ENCODE measurements at regions not wholly inside any gene's neighbourhood (a gene's known extent, or its start where the extent isn't known, plus 50 kb on each side); places are given as distances from the start of the nearest gene placed in this dataset.
"Not testable (repeated sequence)": the region's sequence is repeated elsewhere in the genome, so short reads cannot be mapped to it uniquely, and the experiment has no call there.

DNA sequence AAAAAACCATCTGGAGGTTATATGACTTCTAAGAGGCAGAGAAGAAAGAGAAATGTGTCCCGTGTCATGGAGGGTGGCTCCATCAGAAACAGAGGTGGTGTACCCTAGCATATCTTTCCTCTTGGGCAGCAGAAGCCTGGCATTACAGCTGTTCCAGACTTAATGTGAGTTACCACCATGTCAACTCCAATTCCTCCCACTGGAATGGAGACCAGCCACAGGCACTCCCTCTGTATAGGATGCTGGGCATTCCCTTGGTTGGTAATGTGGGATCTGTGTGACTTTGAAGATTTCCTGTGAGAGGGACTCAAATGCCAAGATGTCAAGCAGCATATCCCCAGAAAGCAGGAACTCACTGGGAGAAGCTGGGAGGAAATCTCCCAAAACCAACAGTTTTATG lies 77.1 kb upstream of the COG2 start:
- DNase-seq (ENCODE audit: low read depth in 6 of 9, low spot score in 9 of 9): no peak
- Histone ChIP-seq H3K36me3 (ENCODE audit: control insufficient read depth in 2 of 2, insufficient read depth in 2 of 2, low read length in 1 of 2) (no peaks in the 10 kb centered on the region), H3K27me3 (ENCODE audit: control insufficient read depth in 2 of 2, insufficient read depth in 1 of 2, low read length in 1 of 2) (no peaks in the 10 kb centered on the region), H3K27ac (ENCODE audit: low read depth in 1 of 2, low read length in 1 of 2) (no peak overlapping the region), H3K9me3 (ENCODE audit: control insufficient read depth in 2 of 2, insufficient read depth in 1 of 2, low read length in 1 of 2) (no peaks in the 10 kb centered on the region), H3K4me3 (ENCODE audit: low read length in 2 of 2) (no peak overlapping the region), H3K4me1 (ENCODE audit: control insufficient read depth in 2 of 2, insufficient read depth in 2 of 2, low read length in 2 of 2) (no peaks in the 10 kb centered on the region)
- 96% methylated on average over 1 of the region's 1 CpG for WGBS

DNA sequence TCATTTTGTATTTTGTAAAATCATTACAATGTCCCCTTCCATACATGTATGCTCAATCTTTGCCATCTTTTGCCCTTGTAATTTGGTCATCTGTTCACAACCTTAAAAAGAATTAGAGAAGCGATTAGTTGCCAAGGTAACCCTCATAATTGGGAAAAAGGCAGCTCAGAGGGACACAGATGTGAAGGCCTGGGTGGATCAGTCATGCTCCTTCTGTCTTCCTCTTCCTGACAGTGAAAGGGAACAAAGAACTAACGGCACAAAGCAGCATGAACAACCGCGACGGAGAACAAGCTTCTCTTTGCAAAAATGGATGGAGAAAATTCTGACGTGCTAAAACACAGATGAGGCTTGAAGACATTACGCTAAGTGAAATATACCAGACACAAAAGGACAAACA lies 78.7 kb upstream of the COG2 start:
- H3K27me3 ChIP-seq (ENCODE audit: control insufficient read depth in 2 of 2, insufficient read depth in 1 of 2, low read length in 1 of 2): no peaks in the 10 kb centered on the region
- WGBS: 61% methylated on average over 7 of the region's 7 CpGs
- no peaks in the 10 kb centered on the region for H3K4me1 ChIP-seq (ENCODE audit: control insufficient read depth in 2 of 2, insufficient read depth in 2 of 2, low read length in 2 of 2)
- no peak overlapping the region for H3K4me3 ChIP-seq (ENCODE audit: low read length in 2 of 2)
- no peak overlapping the region for H3K27ac ChIP-seq (ENCODE audit: low read depth in 1 of 2, low read length in 1 of 2)
- no peaks in the 10 kb centered on the region for H3K36me3 ChIP-seq (ENCODE audit: control insufficient read depth in 2 of 2, insufficient read depth in 2 of 2, low read length in 1 of 2)
- no peak for DNase-seq (ENCODE audit: low read depth in 6 of 9, low spot score in 9 of 9)
- no peaks in the 10 kb centered on the region for H3K9me3 ChIP-seq (ENCODE audit: control insufficient read depth in 2 of 2, insufficient read depth in 1 of 2, low read length in 1 of 2)

DNA sequence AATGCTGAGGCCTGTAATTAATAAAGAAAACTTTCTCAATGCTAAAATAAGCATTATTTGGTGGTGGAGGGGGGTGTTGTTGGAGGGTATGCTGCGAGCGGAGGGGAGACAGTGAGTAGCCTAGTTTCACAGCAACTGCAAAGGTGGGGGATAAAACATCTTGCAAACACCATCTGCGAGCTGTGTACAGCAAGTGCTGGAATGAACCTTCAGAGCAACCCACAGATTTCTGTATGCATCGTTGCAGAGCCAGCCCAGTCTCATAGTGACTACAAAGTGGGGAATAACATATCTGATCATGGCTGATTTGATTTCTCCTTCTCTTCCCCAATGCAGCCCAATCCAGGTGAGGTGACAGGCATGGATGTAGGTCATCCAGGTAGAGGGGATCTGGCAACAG lies 80.7 kb upstream of the COG2 start:
- H3K27me3 ChIP-seq (ENCODE audit: control insufficient read depth in 2 of 2, insufficient read depth in 1 of 2, low read length in 1 of 2): no peaks in the 10 kb centered on the region
- H3K4me1 ChIP-seq (ENCODE audit: control insufficient read depth in 2 of 2, insufficient read depth in 2 of 2, low read length in 2 of 2): no peaks in the 10 kb centered on the region
- no peak overlapping the region for H3K27ac ChIP-seq (ENCODE audit: low read depth in 1 of 2, low read length in 1 of 2)
- H3K4me3 ChIP-seq (ENCODE audit: low read length in 2 of 2): no peak overlapping the region
- 90% methylated on average over 4 of the region's 4 CpGs for WGBS
- no peaks in the 10 kb centered on the region for H3K36me3 ChIP-seq (ENCODE audit: control insufficient read depth in 2 of 2, insufficient read depth in 2 of 2, low read length in 1 of 2)
- DNase-seq (ENCODE audit: low read depth in 6 of 9, low spot score in 9 of 9): no peak
- H3K9me3 ChIP-seq (ENCODE audit: control insufficient read depth in 2 of 2, insufficient read depth in 1 of 2, low read length in 1 of 2): no peaks in the 10 kb centered on the region

DNA sequence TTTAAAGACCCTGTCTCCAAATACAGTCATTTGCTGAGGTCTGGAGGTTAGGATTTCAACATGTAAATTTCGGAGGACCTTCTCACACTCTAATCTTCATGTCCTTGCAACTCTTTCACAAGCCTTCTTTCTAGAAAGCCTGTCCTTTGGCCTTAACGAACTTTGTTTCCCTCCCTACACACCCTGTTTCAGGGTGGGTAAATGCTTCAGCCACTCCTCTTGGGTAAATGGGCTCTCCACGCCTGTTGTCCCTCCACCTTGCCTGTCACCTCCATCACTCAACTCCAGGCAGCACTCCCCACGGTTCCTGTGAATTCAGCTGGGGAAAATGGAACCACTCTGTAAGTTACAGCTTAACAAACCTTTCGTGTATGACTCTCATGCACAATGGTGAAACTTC lies 84.0 kb upstream of the COG2 start:
- Histone ChIP-seq H3K9me3 (ENCODE audit: control insufficient read depth in 2 of 2, insufficient read depth in 1 of 2, low read length in 1 of 2) (no peaks in the 10 kb centered on the region), H3K4me3 (ENCODE audit: low read length in 2 of 2) (no peak overlapping the region), H3K4me1 (ENCODE audit: control insufficient read depth in 2 of 2, insufficient read depth in 2 of 2, low read length in 2 of 2) (no peaks in the 10 kb centered on the region), H3K27ac (ENCODE audit: low read depth in 1 of 2, low read length in 1 of 2) (no peak overlapping the region), H3K36me3 (ENCODE audit: control insufficient read depth in 2 of 2, insufficient read depth in 2 of 2, low read length in 1 of 2) (no peaks in the 10 kb centered on the region), H3K27me3 (ENCODE audit: control insufficient read depth in 2 of 2, insufficient read depth in 1 of 2, low read length in 1 of 2) (no peaks in the 10 kb centered on the region)
- 93% methylated on average over 5 of the region's 5 CpGs for WGBS
- no peak for DNase-seq (ENCODE audit: low read depth in 6 of 9, low spot score in 9 of 9)

DNA sequence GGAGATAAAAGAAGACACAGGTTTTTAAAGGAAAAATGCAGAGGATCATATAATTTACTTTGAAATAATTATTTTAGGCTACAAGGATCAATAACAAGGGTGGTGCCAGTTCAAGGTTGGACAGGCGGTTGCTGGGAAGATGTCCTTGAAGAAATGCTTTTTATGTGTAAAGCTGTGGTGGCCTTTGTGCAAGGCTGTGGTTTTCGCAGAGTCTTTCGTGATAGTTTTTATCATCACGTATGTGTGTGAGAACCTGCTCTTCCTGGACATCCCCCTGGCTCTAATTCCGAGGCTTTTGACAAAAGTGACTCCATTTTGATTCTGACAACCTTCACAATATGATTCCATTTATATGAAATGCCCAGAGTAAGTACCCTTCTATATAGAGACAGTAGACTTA lies 85.8 kb upstream of the COG2 start:
- 87% methylated on average over 5 of the region's 5 CpGs for WGBS
- no peaks in the 10 kb centered on the region for H3K9me3 ChIP-seq (ENCODE audit: control insufficient read depth in 2 of 2, insufficient read depth in 1 of 2, low read length in 1 of 2)

DNA sequence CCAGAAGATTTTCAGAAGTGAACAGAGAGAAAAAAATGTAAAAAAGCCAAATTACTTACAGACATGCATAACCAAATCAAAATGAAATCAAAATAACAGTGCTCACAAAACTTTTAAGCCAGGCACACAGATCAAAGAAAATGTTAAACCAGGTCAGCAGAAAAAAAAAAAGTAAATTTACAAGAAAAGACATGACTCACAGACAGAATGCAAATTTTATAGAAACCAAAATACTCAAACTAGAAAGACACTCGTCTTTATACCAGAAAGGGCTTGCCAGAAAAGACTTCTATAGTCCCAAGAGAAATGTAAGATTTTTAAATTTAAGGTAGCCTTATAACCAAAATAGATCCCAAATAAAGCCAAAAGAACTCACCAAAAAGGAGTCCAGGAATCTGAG lies 86.5 kb upstream of the COG2 start:
- Histone ChIP-seq H3K4me3 (ENCODE audit: low read length in 2 of 2) (no peak overlapping the region), H3K36me3 (ENCODE audit: control insufficient read depth in 2 of 2, insufficient read depth in 2 of 2, low read length in 1 of 2) (no peaks in the 10 kb centered on the region)
- 86% methylated on average over 1 of the region's 1 CpG for WGBS

More for the DNA sequence above, 85.8 kb upstream of the COG2 start:
- H3K4me3 ChIP-seq (ENCODE audit: low read length in 2 of 2): no peak overlapping the region
- H3K27me3 ChIP-seq (ENCODE audit: control insufficient read depth in 2 of 2, insufficient read depth in 1 of 2, low read length in 1 of 2): no peaks in the 10 kb centered on the region
- DNase-seq (ENCODE audit: low read depth in 6 of 9, low spot score in 9 of 9): no peak
- no peaks in the 10 kb centered on the region for H3K4me1 ChIP-seq (ENCODE audit: control insufficient read depth in 2 of 2, insufficient read depth in 2 of 2, low read length in 2 of 2)
- H3K27ac ChIP-seq (ENCODE audit: low read depth in 1 of 2, low read length in 1 of 2): no peak overlapping the region
- H3K36me3 ChIP-seq (ENCODE audit: control insufficient read depth in 2 of 2, insufficient read depth in 2 of 2, low read length in 1 of 2): no peaks in the 10 kb centered on the region

DNA sequence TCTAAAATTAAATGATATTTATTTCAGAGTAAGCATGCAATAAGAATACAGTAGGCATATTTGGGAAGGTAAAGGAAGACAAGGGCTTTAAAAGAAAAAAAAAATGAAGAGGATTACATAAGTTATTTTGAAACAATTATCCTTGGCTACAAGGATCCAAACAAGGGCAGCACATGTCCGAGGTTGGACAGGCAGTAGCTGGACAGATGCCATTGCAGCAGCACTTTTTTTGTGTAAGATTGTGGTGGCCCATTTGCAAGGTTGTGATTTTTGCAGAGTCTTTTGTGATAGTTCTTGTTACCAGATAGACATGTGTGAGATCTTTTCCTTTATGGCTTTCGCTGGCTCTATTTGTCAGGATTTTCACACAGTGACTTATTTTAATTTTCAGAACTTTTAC lies 89.4 kb upstream of the COG2 start:
- Histone ChIP-seq H3K27ac (ENCODE audit: low read depth in 1 of 2, low read length in 1 of 2) (no peak overlapping the region), H3K4me3 (ENCODE audit: low read length in 2 of 2) (no peak overlapping the region), H3K4me1 (ENCODE audit: control insufficient read depth in 2 of 2, insufficient read depth in 2 of 2, low read length in 2 of 2) (no peaks in the 10 kb centered on the region), H3K27me3 (ENCODE audit: control insufficient read depth in 2 of 2, insufficient read depth in 1 of 2, low read length in 1 of 2) (no peaks in the 10 kb centered on the region), H3K36me3 (ENCODE audit: control insufficient read depth in 2 of 2, insufficient read depth in 2 of 2, low read length in 1 of 2) (no peaks in the 10 kb centered on the region), H3K9me3 (ENCODE audit: control insufficient read depth in 2 of 2, insufficient read depth in 1 of 2, low read length in 1 of 2) (no peaks in the 10 kb centered on the region)
- 93% methylated on average over 2 of the region's 2 CpGs for WGBS
- no peak for DNase-seq (ENCODE audit: low read depth in 6 of 9, low spot score in 9 of 9)

More for the DNA sequence above, 86.5 kb upstream of the COG2 start:
- Histone ChIP-seq H3K27ac (ENCODE audit: low read depth in 1 of 2, low read length in 1 of 2) (no peak overlapping the region), H3K9me3 (ENCODE audit: control insufficient read depth in 2 of 2, insufficient read depth in 1 of 2, low read length in 1 of 2) (no peaks in the 10 kb centered on the region), H3K4me1 (ENCODE audit: control insufficient read depth in 2 of 2, insufficient read depth in 2 of 2, low read length in 2 of 2) (no peaks in the 10 kb centered on the region), H3K27me3 (ENCODE audit: control insufficient read depth in 2 of 2, insufficient read depth in 1 of 2, low read length in 1 of 2) (no peaks in the 10 kb centered on the region)
- DNase-seq (ENCODE audit: low read depth in 6 of 9, low spot score in 9 of 9): no peak

DNA sequence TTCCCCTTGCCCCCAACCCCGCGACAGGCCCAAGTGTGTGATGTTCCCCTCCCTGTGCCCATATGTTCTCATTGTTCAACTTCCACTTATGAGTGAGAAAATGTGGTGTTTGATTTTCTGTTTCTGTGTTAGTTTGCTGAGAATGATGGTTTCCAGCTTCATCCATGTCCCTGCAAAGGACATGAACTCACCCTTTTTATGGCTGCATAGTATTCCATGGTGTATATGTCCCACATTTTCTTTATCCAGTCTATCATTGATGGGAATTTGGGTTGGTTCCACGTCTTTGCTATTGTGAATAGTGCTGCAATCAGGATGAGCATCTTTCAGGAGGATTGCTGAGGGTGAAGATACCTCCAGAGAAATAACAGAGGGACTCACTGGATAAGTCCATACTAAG lies 91.3 kb upstream of the COG2 start:
- H3K27ac ChIP-seq (ENCODE audit: low read depth in 1 of 2, low read length in 1 of 2); H3K27me3 ChIP-seq (ENCODE audit: control insufficient read depth in 2 of 2, insufficient read depth in 1 of 2, low read length in 1 of 2); H3K9me3 ChIP-seq (ENCODE audit: control insufficient read depth in 2 of 2, insufficient read depth in 1 of 2, low read length in 1 of 2); H3K36me3 ChIP-seq (ENCODE audit: control insufficient read depth in 2 of 2, insufficient read depth in 2 of 2, low read length in 1 of 2); H3K4me1 ChIP-seq (ENCODE audit: control insufficient read depth in 2 of 2, insufficient read depth in 2 of 2, low read length in 2 of 2); H3K4me3 ChIP-seq (ENCODE audit: low read length in 2 of 2); DNase-seq (ENCODE audit: low read depth in 6 of 9, low spot score in 9 of 9): not testable (repeated sequence)
- 83% methylated on average over 3 of the region's 3 CpGs for WGBS

DNA sequence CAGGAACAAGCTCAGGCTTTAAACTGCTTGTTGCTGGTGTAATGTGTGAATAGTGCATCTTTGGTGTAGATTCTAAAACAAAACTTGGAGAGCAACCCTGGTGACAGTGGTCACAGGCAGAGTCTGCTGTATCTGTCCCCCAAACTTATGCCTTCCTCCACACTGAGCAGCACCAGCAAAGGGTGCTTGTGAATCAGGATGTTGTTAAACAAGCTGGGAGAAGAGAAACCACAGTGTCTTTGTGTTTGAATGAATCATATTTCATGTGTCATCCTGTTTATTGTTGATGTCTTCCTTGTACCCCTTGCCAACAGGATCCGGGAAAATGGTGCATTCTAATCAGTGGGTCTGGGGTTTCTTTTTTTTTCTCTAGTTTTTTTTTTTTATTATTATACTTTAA lies 91.9 kb upstream of the COG2 start:
- H3K27ac ChIP-seq (ENCODE audit: low read depth in 1 of 2, low read length in 1 of 2): no peak overlapping the region
- H3K4me3 ChIP-seq (ENCODE audit: low read length in 2 of 2): no peak overlapping the region
- no peak for DNase-seq (ENCODE audit: low read depth in 6 of 9, low spot score in 9 of 9)
- H3K36me3 ChIP-seq (ENCODE audit: control insufficient read depth in 2 of 2, insufficient read depth in 2 of 2, low read length in 1 of 2): no peaks in the 10 kb centered on the region
- 65% methylated on average over 1 of the region's 1 CpG for WGBS
- no peaks in the 10 kb centered on the region for H3K4me1 ChIP-seq (ENCODE audit: control insufficient read depth in 2 of 2, insufficient read depth in 2 of 2, low read length in 2 of 2)
- no peaks in the 10 kb centered on the region for H3K27me3 ChIP-seq (ENCODE audit: control insufficient read depth in 2 of 2, insufficient read depth in 1 of 2, low read length in 1 of 2)
- H3K9me3 ChIP-seq (ENCODE audit: control insufficient read depth in 2 of 2, insufficient read depth in 1 of 2, low read length in 1 of 2): no peaks in the 10 kb centered on the region

DNA sequence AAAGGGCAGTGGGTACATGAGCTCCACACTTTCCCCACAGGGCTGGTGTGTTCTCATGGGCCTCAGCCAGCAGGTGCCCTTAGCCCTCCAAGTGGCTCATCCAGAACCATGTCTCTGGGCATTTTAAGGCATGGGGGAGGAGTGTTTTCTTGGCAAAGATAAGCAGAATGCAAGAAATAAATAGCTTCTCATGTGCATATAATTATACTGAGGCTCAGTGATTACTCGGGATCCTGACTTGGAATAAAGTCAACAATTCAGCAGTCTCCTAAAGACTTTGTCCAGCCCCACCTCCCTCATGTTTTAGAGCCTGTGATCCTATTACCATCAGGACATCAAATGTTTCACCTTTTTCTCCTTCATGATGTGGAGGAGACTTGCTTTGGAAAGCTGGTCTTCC lies 92.7 kb upstream of the COG2 start:
- Histone ChIP-seq H3K36me3 (ENCODE audit: control insufficient read depth in 2 of 2, insufficient read depth in 2 of 2, low read length in 1 of 2) (no peaks in the 10 kb centered on the region), H3K9me3 (ENCODE audit: control insufficient read depth in 2 of 2, insufficient read depth in 1 of 2, low read length in 1 of 2) (no peaks in the 10 kb centered on the region), H3K4me3 (ENCODE audit: low read length in 2 of 2) (no peak overlapping the region), H3K27me3 (ENCODE audit: control insufficient read depth in 2 of 2, insufficient read depth in 1 of 2, low read length in 1 of 2) (no peaks in the 10 kb centered on the region), H3K27ac (ENCODE audit: low read depth in 1 of 2, low read length in 1 of 2) (no peak overlapping the region), H3K4me1 (ENCODE audit: control insufficient read depth in 2 of 2, insufficient read depth in 2 of 2, low read length in 2 of 2) (no peaks in the 10 kb centered on the region)
- 95% methylated on average over 1 of the region's 1 CpG for WGBS
- DNase-seq (ENCODE audit: low read depth in 6 of 9, low spot score in 9 of 9): no peak

All from thymus (tissue), 11 donors.